ENCODE measurements at regions not wholly inside any gene's neighbourhood (a gene's known extent, or its start where the extent isn't known, plus 50 kb on each side); places are given as distances from the start of the nearest gene placed in this dataset.
"Not testable (repeated sequence)": the region's sequence is repeated elsewhere in the genome, so short reads cannot be mapped to it uniquely, and the experiment has no call there.

DNA sequence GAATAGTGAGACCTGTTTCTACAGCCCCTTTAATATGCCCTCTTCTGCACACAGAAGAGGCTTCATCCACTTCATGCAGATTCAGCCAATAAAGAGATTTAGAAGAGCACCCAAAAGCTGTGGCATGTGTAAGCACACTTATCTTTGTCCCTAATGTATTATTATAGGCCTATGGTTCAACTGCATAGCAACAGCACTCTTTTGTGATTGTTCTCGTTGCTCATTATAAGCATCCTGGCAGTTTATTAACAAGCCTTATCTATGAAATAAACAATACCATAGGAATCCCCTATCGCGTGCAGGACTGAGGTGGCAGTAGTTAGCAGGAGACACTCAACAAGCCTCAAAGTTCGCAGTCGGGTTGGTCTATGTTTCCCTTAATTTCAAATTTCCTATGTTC, 138.5 kb upstream of the BEND6 start:
- H3K36me3 Mint-ChIP-seq (ENCODE audit: low read depth), result no peaks in the 10 kb centered on the region
- H3K9me3 Mint-ChIP-seq, result no peaks in the 10 kb centered on the region
- no peaks in the 10 kb centered on the region for H3K4me1 Mint-ChIP-seq (ENCODE audit: low read depth)

DNA sequence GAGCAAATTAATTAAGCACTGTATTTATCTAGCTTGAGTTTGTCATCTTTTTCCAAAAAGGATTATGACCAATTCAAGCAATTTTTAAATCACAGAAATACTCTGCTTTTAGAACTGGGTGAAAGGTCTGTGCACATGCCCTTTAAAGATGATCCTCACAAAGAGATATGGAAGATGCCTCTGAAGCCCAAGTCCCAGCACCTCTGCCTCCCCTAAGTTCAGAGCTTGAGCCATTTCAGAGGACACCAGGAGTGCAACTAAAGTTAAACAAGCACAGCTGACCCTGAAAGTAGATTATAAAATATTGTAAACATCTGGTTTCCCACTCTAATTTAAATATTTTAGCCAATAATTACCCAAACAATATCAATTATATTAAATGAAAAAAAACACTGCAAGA, 139.5 kb upstream of the BEND6 start:
- Mint-ChIP-seq H3K27me3 (no peaks in the 10 kb centered on the region), H3K36me3 (ENCODE audit: low read depth) (no peaks in the 10 kb centered on the region), H3K4me3 (no peak overlapping the region), H3K27ac (no peak overlapping the region), H3K9me3 (no peaks in the 10 kb centered on the region), H3K4me1 (ENCODE audit: low read depth) (no peaks in the 10 kb centered on the region)
- intact Hi-C loops (cut with micrococcal nuclease), result no loop called here

More for the DNA sequence above, 138.5 kb upstream of the BEND6 start:
- Mint-ChIP-seq H3K27me3 (no peaks in the 10 kb centered on the region), H3K4me3 (no peak overlapping the region), H3K27ac (no peak overlapping the region)
- intact Hi-C loops (cut with micrococcal nuclease), result no loop called here

GRCh38 chr6:56814802-56815201, 140.1 kb upstream of the BEND6 start:
- H3K4me1 Mint-ChIP-seq (ENCODE audit: low read depth), result no peaks in the 10 kb centered on the region
- intact Hi-C loops (cut with micrococcal nuclease), result no loop called here
- H3K36me3 Mint-ChIP-seq (ENCODE audit: low read depth), result no peaks in the 10 kb centered on the region
- no peak overlapping the region for H3K27ac Mint-ChIP-seq
- no peaks in the 10 kb centered on the region for H3K27me3 Mint-ChIP-seq
- no peak overlapping the region for H3K4me3 Mint-ChIP-seq
- H3K9me3 Mint-ChIP-seq, result no peaks in the 10 kb centered on the region

GRCh38 chr6:56814308-56814707, 140.6 kb upstream of the BEND6 start:
- no peak overlapping the region for H3K27ac Mint-ChIP-seq
- no peaks in the 10 kb centered on the region for H3K27me3 Mint-ChIP-seq
- H3K4me1 Mint-ChIP-seq (ENCODE audit: low read depth), result no peaks in the 10 kb centered on the region
- intact Hi-C loops (cut with micrococcal nuclease), result no loop called here
- H3K36me3 Mint-ChIP-seq (ENCODE audit: low read depth), result no peaks in the 10 kb centered on the region
- no peak overlapping the region for H3K4me3 Mint-ChIP-seq
- H3K9me3 Mint-ChIP-seq, result no peaks in the 10 kb centered on the region

GRCh38 chr6:56812851-56813250, 142.1 kb upstream of the BEND6 start:
- intact Hi-C loops (cut with micrococcal nuclease); H3K4me3 Mint-ChIP-seq; H3K27me3 Mint-ChIP-seq; H3K9me3 Mint-ChIP-seq; H3K36me3 Mint-ChIP-seq (ENCODE audit: low read depth); H3K27ac Mint-ChIP-seq; H3K4me1 Mint-ChIP-seq (ENCODE audit: low read depth): not testable (repeated sequence)

- intact Hi-C loops (cut with micrococcal nuclease), result no loop called here
- no peaks in the 10 kb centered on the region for H3K36me3 Mint-ChIP-seq (ENCODE audit: low read depth)
- no peaks in the 10 kb centered on the region for H3K9me3 Mint-ChIP-seq
- no peak overlapping the region for H3K27ac Mint-ChIP-seq
- no peaks in the 10 kb centered on the region for H3K4me1 Mint-ChIP-seq (ENCODE audit: low read depth)
- no peaks in the 10 kb centered on the region for H3K27me3 Mint-ChIP-seq
- no peak overlapping the region for H3K4me3 Mint-ChIP-seq
Measured at GRCh38 chr6:56808871-56809359, 146.0 kb upstream of the BEND6 start.

DNA sequence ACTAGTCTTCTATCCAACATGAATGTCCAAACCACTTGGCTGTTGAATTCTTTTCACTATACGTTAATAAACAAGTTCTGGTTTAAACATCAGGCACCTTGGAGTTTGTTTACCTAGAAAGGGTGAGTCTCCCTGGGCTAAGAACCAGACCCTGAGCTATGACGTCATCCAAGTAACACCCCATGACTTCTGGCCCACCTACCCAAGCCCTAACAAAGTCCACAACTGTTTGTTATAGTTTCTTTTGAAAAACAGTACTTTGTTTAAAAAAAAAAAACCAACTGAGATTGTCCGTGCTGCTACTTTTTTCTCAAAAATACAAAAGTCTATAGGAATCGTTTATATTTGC, 146.9 kb upstream of the BEND6 start:
- no peaks in the 10 kb centered on the region for H3K27me3 Mint-ChIP-seq
- H3K9me3 Mint-ChIP-seq, result no peaks in the 10 kb centered on the region
- no peak overlapping the region for H3K4me3 Mint-ChIP-seq
- no peaks in the 10 kb centered on the region for H3K36me3 Mint-ChIP-seq (ENCODE audit: low read depth)
- intact Hi-C loops (cut with micrococcal nuclease), result no loop called here
- no peaks in the 10 kb centered on the region for H3K4me1 Mint-ChIP-seq (ENCODE audit: low read depth)
- H3K27ac Mint-ChIP-seq, result no peak overlapping the region

DNA sequence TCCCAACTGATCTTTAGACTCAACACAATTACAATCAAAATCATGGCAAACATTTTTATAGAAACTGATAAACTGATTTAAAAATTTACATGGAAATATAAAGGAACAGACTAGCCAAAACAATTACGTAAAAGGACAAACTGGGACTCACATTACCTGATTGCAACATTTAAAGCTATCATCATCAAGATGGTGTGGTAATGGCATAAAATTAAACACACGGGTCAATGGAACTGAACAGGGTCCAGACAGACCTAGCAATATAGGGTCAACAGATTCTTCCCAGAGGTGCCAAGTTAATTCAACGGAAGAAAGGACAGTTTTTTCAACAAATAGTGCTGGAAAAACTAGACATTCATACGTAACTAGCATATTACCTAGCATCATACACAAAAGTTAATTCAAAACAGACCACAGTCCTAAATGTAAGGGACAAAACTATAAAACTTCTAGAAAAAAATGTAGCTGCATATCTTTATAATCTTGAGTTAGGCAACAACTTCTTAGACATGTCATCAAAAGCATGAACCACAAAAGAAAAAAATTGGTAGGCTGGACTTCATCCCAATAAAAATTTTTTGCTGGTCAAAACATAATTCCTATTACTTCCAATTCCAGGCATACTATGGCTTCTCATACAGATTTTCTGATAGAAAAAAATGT, 147.4 kb upstream of the BEND6 start:
- no peak overlapping the region for H3K27ac Mint-ChIP-seq
- no peaks in the 10 kb centered on the region for H3K27me3 Mint-ChIP-seq
- no peak overlapping the region for H3K4me3 Mint-ChIP-seq
- intact Hi-C loops (cut with micrococcal nuclease), result no loop called here
- H3K4me1 Mint-ChIP-seq (ENCODE audit: low read depth), result no peaks in the 10 kb centered on the region
- H3K36me3 Mint-ChIP-seq (ENCODE audit: low read depth), result no peaks in the 10 kb centered on the region
- H3K9me3 Mint-ChIP-seq, result no peaks in the 10 kb centered on the region

DNA sequence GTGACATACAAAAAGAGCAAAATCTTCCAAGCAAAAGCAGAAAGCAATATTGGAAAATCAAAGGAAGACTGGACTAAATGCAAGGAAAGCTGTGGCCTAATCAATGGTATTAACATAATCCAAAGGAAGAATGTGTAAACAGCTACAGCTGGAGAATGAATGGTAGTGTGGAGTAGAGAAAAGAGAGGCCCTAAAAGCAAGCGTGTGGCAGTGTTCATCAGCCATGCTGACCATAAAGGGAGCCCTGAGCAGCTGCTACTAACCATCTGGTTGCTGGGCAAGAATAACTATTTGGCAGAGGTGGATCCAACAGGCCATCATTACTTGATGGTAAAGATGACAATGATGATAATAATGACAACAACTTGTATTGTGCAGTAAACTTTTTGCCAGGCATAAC, 148.5 kb upstream of the BEND6 start:
- no peaks in the 10 kb centered on the region for H3K9me3 Mint-ChIP-seq
- H3K4me1 Mint-ChIP-seq (ENCODE audit: low read depth), result no peaks in the 10 kb centered on the region
- no peaks in the 10 kb centered on the region for H3K27me3 Mint-ChIP-seq
- H3K27ac Mint-ChIP-seq, result no peak overlapping the region
- no peaks in the 10 kb centered on the region for H3K36me3 Mint-ChIP-seq (ENCODE audit: low read depth)
- intact Hi-C loops (cut with micrococcal nuclease), result no loop called here
- H3K4me3 Mint-ChIP-seq, result no peak overlapping the region

- Mint-ChIP-seq H3K9me3 (no peaks in the 10 kb centered on the region), H3K36me3 (ENCODE audit: low read depth) (no peaks in the 10 kb centered on the region), H3K4me1 (ENCODE audit: low read depth) (no peaks in the 10 kb centered on the region), H3K4me3 (no peak overlapping the region), H3K27me3 (no peaks in the 10 kb centered on the region), H3K27ac (no peak overlapping the region)
- intact Hi-C loops (cut with micrococcal nuclease), result loop anchor here (5.0 kb wide), 1 partner anchor 37 kb away; no protein-coding TSS in a partner anchor
Measured at GRCh38 chr6:56804996-56805395, 149.9 kb upstream of the BEND6 start.

DNA sequence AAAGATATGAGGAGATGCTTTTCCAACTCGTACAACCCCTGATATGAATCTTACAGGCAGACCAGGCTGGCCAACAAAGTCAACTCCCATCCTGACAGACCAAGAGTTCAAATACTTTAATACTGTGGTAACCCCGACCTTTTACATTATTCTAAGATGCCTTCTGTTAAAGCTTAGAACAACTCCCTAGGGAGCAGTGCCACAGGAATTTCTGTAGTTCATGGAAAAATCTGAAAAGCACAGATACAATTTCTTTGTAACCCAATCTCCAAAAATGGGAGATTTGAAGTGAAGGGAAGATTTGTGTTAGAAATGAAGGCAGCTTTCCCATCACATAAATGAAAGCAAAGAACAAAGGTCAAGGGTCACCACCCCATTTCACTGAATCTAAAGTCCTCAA, 151.3 kb upstream of the BEND6 start:
- no peak overlapping the region for H3K27ac Mint-ChIP-seq
- H3K4me3 Mint-ChIP-seq, result no peak overlapping the region
- no peaks in the 10 kb centered on the region for H3K4me1 Mint-ChIP-seq (ENCODE audit: low read depth)
- intact Hi-C loops (cut with micrococcal nuclease), result loop anchor here (5.0 kb wide), 1 partner anchor 39 kb away; no protein-coding TSS in a partner anchor
- no peaks in the 10 kb centered on the region for H3K27me3 Mint-ChIP-seq
- no peaks in the 10 kb centered on the region for H3K9me3 Mint-ChIP-seq
- H3K36me3 Mint-ChIP-seq (ENCODE audit: low read depth), result no peaks in the 10 kb centered on the region

DNA sequence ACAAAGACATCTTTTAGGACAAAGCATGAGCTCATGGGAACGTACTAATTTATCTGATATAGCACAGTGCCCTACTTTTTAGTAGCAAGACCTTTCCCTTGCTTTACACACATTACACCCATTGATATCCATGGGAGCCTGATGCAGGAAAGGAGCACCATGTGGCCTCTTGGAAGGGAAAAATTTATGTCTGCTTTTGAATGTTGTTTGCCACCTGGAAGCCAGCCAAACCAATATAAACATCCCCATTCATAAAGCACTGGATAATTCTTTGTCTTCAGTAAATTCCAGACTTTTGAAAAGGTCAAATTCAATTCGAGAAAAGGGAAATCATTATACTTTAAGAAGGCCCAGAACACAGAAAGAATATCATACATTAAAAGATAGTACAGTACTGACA, 152.3 kb upstream of the BEND6 start:
- Mint-ChIP-seq H3K4me3 (no peak overlapping the region), H3K36me3 (ENCODE audit: low read depth) (no peaks in the 10 kb centered on the region), H3K9me3 (no peaks in the 10 kb centered on the region), H3K27ac (no peak overlapping the region), H3K27me3 (no peaks in the 10 kb centered on the region), H3K4me1 (ENCODE audit: low read depth) (no peaks in the 10 kb centered on the region)
- intact Hi-C loops (cut with micrococcal nuclease), result loop anchor here (5.0 kb wide), 1 partner anchor 40 kb away; no protein-coding TSS in a partner anchor

GRCh38 chr6:56799989-56800388, 154.9 kb upstream of the BEND6 start:
- Mint-ChIP-seq H3K4me1 (ENCODE audit: low read depth) (peaks cover 8% of the 10 kb centered on the region), H3K27me3 (no peaks in the 10 kb centered on the region), H3K9me3 (no peaks in the 10 kb centered on the region), H3K4me3 (no peak overlapping the region), H3K36me3 (ENCODE audit: low read depth) (no peaks in the 10 kb centered on the region), H3K27ac (no peak overlapping the region)
- intact Hi-C loops (cut with micrococcal nuclease), result loop anchor here (5.0 kb wide), 1 partner anchor 42 kb away; no protein-coding TSS in a partner anchor

- Mint-ChIP-seq H3K27me3 (no peaks in the 10 kb centered on the region), H3K27ac (no peak overlapping the region), H3K4me3 (no peak overlapping the region), H3K36me3 (ENCODE audit: low read depth) (no peaks in the 10 kb centered on the region), H3K4me1 (ENCODE audit: low read depth) (peaks cover 8% of the 10 kb centered on the region), H3K9me3 (no peaks in the 10 kb centered on the region)
- intact Hi-C loops (cut with micrococcal nuclease), result no loop called here
Measured at GRCh38 chr6:56798163-56798562, 155.5 kb upstream of the DST start.

DNA sequence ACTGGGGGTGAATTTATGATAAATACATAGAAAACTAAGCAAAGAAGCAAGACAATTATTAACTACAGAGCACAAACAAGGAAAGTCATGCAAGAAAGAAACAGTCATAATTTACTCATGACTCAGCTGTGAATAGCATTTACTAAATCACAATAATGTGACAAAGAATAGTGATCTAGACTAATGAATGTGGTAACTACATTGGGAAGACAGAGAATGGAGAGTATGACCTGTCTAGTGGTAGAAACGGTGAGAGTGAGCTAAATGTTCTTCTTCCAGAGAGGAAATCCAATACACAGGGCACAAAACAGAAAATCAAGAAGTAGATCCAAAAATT, 153.5 kb upstream of the DST start:
- peaks cover 8% of the 10 kb centered on the region for H3K4me1 Mint-ChIP-seq (ENCODE audit: low read depth)
- intact Hi-C loops (cut with micrococcal nuclease), result no loop called here
- H3K4me3 Mint-ChIP-seq, result no peak overlapping the region
- H3K27ac Mint-ChIP-seq, result peak overlapping the region; percentile 47
- no peaks in the 10 kb centered on the region for H3K9me3 Mint-ChIP-seq
- no peaks in the 10 kb centered on the region for H3K36me3 Mint-ChIP-seq (ENCODE audit: low read depth)
- no peaks in the 10 kb centered on the region for H3K27me3 Mint-ChIP-seq
